Gastrocnemius medialis (tissue), 4 donors: ENCODE measurements at regions not wholly inside any gene's neighbourhood (a gene's known extent, or its start where the extent isn't known, plus 50 kb on each side); places are given as distances from the start of the nearest gene placed in this dataset.

ENCODE experiments used
- POLR2A ChIP-seq, 2 donors: fragments of 450-650 bp; IDR thresholded peaks; one replicate each; pipeline ENCODE4 v1.6.1; 2017; ENCODE audit warnings: antibody characterized with exemption in 2 of 2, mild to moderate bottlenecking in 2 of 2, moderate library complexity in 2 of 2
- TF ChIP-seq, protein P1 (sequence below), 5 experiments: fragments of 450-650 bp in 3 of 5; fragments of 200-600 bp in 2 of 5; sonication (generic) in 2 of 5; IDR thresholded peaks in 4 of 5; conservative IDR thresholded peaks in 1 of 5; 1 replicate in 4 of 5; 2 replicates in 1 of 5; pipeline ENCODE4 v1.5.1; 2016 to 2019; ENCODE audit warnings: antibody characterized with exemption in 5 of 5, mild to moderate bottlenecking in 3 of 5, moderate library complexity in 3 of 5

DNA sequence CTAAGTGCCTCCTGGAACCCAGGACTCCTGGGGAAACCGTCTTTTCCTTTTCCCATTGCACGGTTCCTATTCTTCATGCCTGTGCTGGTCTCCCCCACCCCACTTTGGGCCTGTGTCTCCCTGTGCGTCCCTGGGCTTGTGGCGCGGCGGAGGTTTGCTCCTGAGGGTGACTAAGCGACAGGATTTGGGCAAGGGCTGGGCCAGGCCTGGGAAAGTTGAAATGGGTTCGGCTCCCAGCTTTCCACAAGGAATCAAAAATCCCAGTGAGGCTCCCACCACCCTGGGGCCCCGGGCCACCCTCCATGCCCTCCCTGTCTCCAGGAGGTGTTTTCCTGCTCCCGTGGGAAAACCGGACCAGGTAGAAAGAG is 197.6 kb downstream of the NDUFA10 start:
- TF ChIP-seq, protein P1, sequence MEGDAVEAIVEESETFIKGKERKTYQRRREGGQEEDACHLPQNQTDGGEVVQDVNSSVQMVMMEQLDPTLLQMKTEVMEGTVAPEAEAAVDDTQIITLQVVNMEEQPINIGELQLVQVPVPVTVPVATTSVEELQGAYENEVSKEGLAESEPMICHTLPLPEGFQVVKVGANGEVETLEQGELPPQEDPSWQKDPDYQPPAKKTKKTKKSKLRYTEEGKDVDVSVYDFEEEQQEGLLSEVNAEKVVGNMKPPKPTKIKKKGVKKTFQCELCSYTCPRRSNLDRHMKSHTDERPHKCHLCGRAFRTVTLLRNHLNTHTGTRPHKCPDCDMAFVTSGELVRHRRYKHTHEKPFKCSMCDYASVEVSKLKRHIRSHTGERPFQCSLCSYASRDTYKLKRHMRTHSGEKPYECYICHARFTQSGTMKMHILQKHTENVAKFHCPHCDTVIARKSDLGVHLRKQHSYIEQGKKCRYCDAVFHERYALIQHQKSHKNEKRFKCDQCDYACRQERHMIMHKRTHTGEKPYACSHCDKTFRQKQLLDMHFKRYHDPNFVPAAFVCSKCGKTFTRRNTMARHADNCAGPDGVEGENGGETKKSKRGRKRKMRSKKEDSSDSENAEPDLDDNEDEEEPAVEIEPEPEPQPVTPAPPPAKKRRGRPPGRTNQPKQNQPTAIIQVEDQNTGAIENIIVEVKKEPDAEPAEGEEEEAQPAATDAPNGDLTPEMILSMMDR (IDR thresholded peaks at IDR 0.05 in 4 of 5, conservative IDR thresholded peaks at IDR 0.05 in 1 of 5): no peak
- no peak for TF ChIP-seq POLR2A (IDR thresholded peaks at IDR 0.05)
